A549 (cell line): ENCODE measurements at regions not wholly inside any gene's neighbourhood (a gene's known extent, or its start where the extent isn't known, plus 50 kb on each side); places are given as distances from the start of the nearest gene placed in this dataset.

Experiments
- ATAC-seq, 2 experiments: fragments of 200-7000 bp in 1 of 2; fragments of >200 bp in 1 of 2; cut with Nextera tagmentation in 1 of 2; cut with Tn5 transposase in 1 of 2; 3 replicates each; pipeline versions ENCODE4 v1.8.0 to v1.9.1; 2018 to 2020; ENCODE audit warnings: mild to moderate bottlenecking in 1 of 2, moderate library complexity in 1 of 2
- CTCF ChIA-PET: fragments of 300-600 bp; sonication (Branson Sonifier 250); formaldehyde crosslinking; extraction: SDS; loops from one replicate; lab custom pipeline; 2021; ENCODE audit warnings: antibody characterized with exemption, inconsistent platforms; lab: Yijun Ruan, JAX
- POLR2A ChIA-PET: fragments of 350-600 bp; formaldehyde crosslinking; extraction: SDS; loops from one replicate; lab custom pipeline; 2021; ENCODE audit warnings: antibody characterized with exemption, inconsistent platforms; lab: Yijun Ruan, JAX
- DNase-seq, 2 experiments: peaks; one replicate each; pipeline versions ENCODE4 v3.0.0 to v3.0.0-alpha.2; 2011 to 2016; ENCODE audit warnings: low read depth in 1 of 2, low spot score in 1 of 2
- FAIRE-seq: peaks from 2 replicates; lab custom pipeline; 2011; peaks lifted over from hg19 to GRCh38; lab: Jason Lieb, UNC
- H3K27ac ChIP-seq, 2 experiments: fragments of >200 bp; sonication (Bioruptor Twin); formaldehyde crosslinking; 3 replicates each; pipeline ENCODE4 v1.5.1; 2016 to 2017
- H3K4me1 ChIP-seq: fragments of >200 bp; sonication (Bioruptor Twin); formaldehyde crosslinking; 3 replicates; pipeline ENCODE4 v1.6.1; 2016
- H3K4me2 ChIP-seq: fragments of >200 bp; sonication (Bioruptor Twin); formaldehyde crosslinking; 3 replicates; pipeline ENCODE4 v1.6.1; 2016
- H3K4me3 ChIP-seq: fragments of >200 bp; sonication (Bioruptor Twin); formaldehyde crosslinking; 3 replicates; pipeline ENCODE4 v1.5.1; 2016
- H3K9me3 ChIP-seq: fragments of >200 bp; sonication (Bioruptor Twin); formaldehyde crosslinking; 3 replicates; pipeline ENCODE4 v1.6.1; 2016
- CBX2 ChIP-seq: fragments of 200-600 bp; sonication (generic); IDR thresholded peaks from 2 replicates; pipeline ENCODE4 v1.6.1; 2016; ENCODE audit warnings: low read depth, mild to moderate bottlenecking, borderline replicate concordance
- CBX8 ChIP-seq: fragments of 200-600 bp; sonication (generic); IDR thresholded peaks from 2 replicates; pipeline ENCODE4 v1.6.1; 2016
- CHD4 ChIP-seq: fragments of 200-600 bp; sonication (generic); IDR thresholded peaks from 2 replicates; pipeline ENCODE4 v1.6.1; 2016; ENCODE audit warnings: antibody characterized with exemption, mild to moderate bottlenecking, borderline replicate concordance
- EHF ChIP-seq: fragments of 250-450 bp; sonication (Bioruptor Pico); IDR thresholded peaks from 2 replicates; pipeline ENCODE4 v1.5.0; 2020; ENCODE audit warnings: mild to moderate bottlenecking
- ESRRA ChIP-seq: fragments of 150-350 bp; IDR thresholded peaks from 2 replicates; pipeline ENCODE4 v1.6.1; 2014; ENCODE audit warnings: mild to moderate bottlenecking, low read length, borderline replicate concordance
- FOSB ChIP-seq: fragments of 250-450 bp; sonication (Bioruptor Pico); IDR thresholded peaks from 2 replicates; pipeline ENCODE4 v1.5.0; 2020; ENCODE audit warnings: mild to moderate bottlenecking, moderate library complexity
- FOSL2 ChIP-seq, 2 experiments: fragments of 450-650 bp in 1 of 2; fragments of >200 bp in 1 of 2; sonication (Bioruptor Twin) in 1 of 2; formaldehyde crosslinking; IDR thresholded peaks; 2 replicates each; pipeline versions ENCODE4 v1.5.0 to v1.6.1; 2016 to 2020; ENCODE audit warnings: mild to moderate bottlenecking in 1 of 2, moderate library complexity in 1 of 2
- GATA3 ChIP-seq: IDR thresholded peaks from 2 replicates; pipeline ENCODE4 v1.6.1; 2012; ENCODE audit warnings: borderline replicate concordance
- HDAC2 ChIP-seq: fragments of 200-600 bp; sonication (generic); IDR thresholded peaks from 2 replicates; pipeline ENCODE4 v1.6.1; 2016
- HOXB13 ChIP-seq: fragments of 250-450 bp; sonication (Bioruptor Pico); IDR thresholded peaks from 2 replicates; pipeline ENCODE4 v1.5.0; 2020; ENCODE audit warnings: low read depth, mild to moderate bottlenecking, moderate library complexity
- JUN ChIP-seq, 2 experiments: fragments of >200 bp; sonication (Bioruptor Twin); formaldehyde crosslinking; IDR thresholded peaks; 2 replicates in 1 of 2; 3 replicates in 1 of 2; pipeline ENCODE4 v1.6.1; 2016 to 2017
- JUNB ChIP-seq: fragments of >200 bp; sonication (Bioruptor Twin); formaldehyde crosslinking; IDR thresholded peaks from 2 replicates; pipeline ENCODE4 v1.6.1; 2016
- KDM1A ChIP-seq: fragments of 200-600 bp; sonication (generic); IDR thresholded peaks from 2 replicates; pipeline ENCODE4 v1.6.1; 2016; ENCODE audit warnings: low read depth, mild to moderate bottlenecking
- KDM5A ChIP-seq: fragments of 200-600 bp; sonication (generic); IDR thresholded peaks from 2 replicates; pipeline ENCODE4 v1.6.1; 2016; ENCODE audit warnings: antibody characterized with exemption, mild to moderate bottlenecking
- MAFK ChIP-seq: fragments of 450-650 bp; IDR thresholded peaks from 2 replicates; pipeline ENCODE4 v1.6.1; 2014; ENCODE audit not compliant: partially characterized antibody
- MAZ ChIP-seq: fragments of 150-350 bp; IDR thresholded peaks from 2 replicates; pipeline ENCODE4 v1.6.1; 2014; ENCODE audit warnings: antibody characterized with exemption, low read depth, low read length, borderline replicate concordance
- MYC ChIP-seq: IDR thresholded peaks from 2 replicates; pipeline ENCODE4 v1.6.1; 2012; ENCODE audit warnings: mild to moderate bottlenecking, inconsistent platforms, low read length, improper control_type of control experiment, borderline replicate concordance
- NPAS2 ChIP-seq: fragments of 250-450 bp; sonication (Bioruptor Pico); IDR thresholded peaks from 2 replicates; pipeline ENCODE4 v1.8.0; 2022; ENCODE audit warnings: mild to moderate bottlenecking, moderate library complexity, borderline replicate concordance
- PHF8 ChIP-seq: fragments of 200-600 bp; sonication (generic); IDR thresholded peaks from 2 replicates; pipeline ENCODE4 v1.6.1; 2016; ENCODE audit warnings: low read depth, mild to moderate bottlenecking, antibody characterized with exemption, moderate library complexity, borderline replicate concordance
- RAD21 ChIP-seq, 2 experiments: fragments of >200 bp in 1 of 2; sonication (Bioruptor Twin) in 1 of 2; formaldehyde crosslinking in 1 of 2; IDR thresholded peaks in 1 of 2; conservative IDR thresholded peaks in 1 of 2; 2 replicates in 1 of 2; 3 replicates in 1 of 2; pipeline ENCODE4 v1.6.1; 2012 to 2018; ENCODE audit warnings: inconsistent platforms in 1 of 2
- RFX5 ChIP-seq: fragments of 450-650 bp; IDR thresholded peaks from 2 replicates; pipeline ENCODE4 v1.7.1; 2014; ENCODE audit warnings: antibody characterized with exemption, mild to moderate bottlenecking, moderate library complexity
- RNF2 ChIP-seq: fragments of 200-600 bp; sonication (generic); IDR thresholded peaks from 2 replicates; pipeline ENCODE4 v1.6.1; 2016; ENCODE audit warnings: low read depth, mild to moderate bottlenecking, antibody characterized with exemption, moderate library complexity, borderline replicate concordance
- SREBF2 ChIP-seq: fragments of 450-650 bp; IDR thresholded peaks from 2 replicates; pipeline ENCODE4 v1.6.1; 2014; ENCODE audit warnings: mild to moderate bottlenecking, moderate library complexity
- TP53 ChIP-seq: fragments of 250-450 bp; sonication (Bioruptor Pico); IDR thresholded peaks from 2 replicates; pipeline ENCODE4 v1.5.0; 2021; ENCODE audit warnings: mild to moderate bottlenecking, moderate library complexity
- ZSCAN20 ChIP-seq: fragments of 250-450 bp; sonication (Bioruptor Pico); IDR thresholded peaks from 2 replicates; pipeline ENCODE4 v1.8.0; 2022; ENCODE audit warnings: mild to moderate bottlenecking, moderate library complexity
- WGBS: methylation state at CpG from one replicate; pipeline ENCODE4 v1.1.6; 2017; ENCODE audit errors: missing lambda C conversion rate; 5-methylcytosine and 5-hydroxymethylcytosine counted together
- TF ChIP-seq, protein P1 (sequence below): fragments of >200 bp; sonication (Bioruptor Twin); formaldehyde crosslinking; IDR thresholded peaks from 2 replicates; pipeline ENCODE4 v1.6.1; 2016
- TF ChIP-seq, protein P2 (sequence below): IDR thresholded peaks from 2 replicates; pipeline ENCODE4 v1.6.1; 2012
- TF ChIP-seq, protein P3 (sequence below): fragments of 150-350 bp; IDR thresholded peaks from 2 replicates; pipeline ENCODE4 v1.6.1; 2014; ENCODE audit warnings: low read depth, mild to moderate bottlenecking, low read length

DNA sequence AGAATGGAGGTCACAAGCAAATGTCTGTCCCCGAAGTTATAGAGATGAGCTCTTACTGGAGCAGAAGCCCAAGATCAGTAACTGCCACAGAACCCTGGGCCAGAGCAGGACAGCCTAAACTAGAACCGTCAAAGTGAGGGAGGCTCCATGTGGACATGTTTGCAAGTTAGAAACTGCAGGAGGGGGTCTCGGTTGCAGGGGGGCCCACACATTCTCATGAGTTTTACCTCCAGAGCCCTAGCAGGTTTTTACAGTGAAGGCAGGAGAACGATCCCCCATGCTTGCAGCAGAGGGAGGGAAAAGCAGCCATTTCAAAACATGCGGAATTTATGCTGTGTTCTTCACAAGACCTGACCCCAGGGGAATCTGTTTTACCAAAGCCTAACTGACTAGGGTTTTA is 133.5 kb upstream of the B3GAT1 start (continued):
- TF ChIP-seq PHF8 (no peak), FOSL2 (IDR thresholded peaks at IDR 0.05) (no peak), FOSL2 (CRISPR knock-in tag; IDR thresholded peaks at IDR 0.05) (no peak), RFX5 (no peak)

DNA sequence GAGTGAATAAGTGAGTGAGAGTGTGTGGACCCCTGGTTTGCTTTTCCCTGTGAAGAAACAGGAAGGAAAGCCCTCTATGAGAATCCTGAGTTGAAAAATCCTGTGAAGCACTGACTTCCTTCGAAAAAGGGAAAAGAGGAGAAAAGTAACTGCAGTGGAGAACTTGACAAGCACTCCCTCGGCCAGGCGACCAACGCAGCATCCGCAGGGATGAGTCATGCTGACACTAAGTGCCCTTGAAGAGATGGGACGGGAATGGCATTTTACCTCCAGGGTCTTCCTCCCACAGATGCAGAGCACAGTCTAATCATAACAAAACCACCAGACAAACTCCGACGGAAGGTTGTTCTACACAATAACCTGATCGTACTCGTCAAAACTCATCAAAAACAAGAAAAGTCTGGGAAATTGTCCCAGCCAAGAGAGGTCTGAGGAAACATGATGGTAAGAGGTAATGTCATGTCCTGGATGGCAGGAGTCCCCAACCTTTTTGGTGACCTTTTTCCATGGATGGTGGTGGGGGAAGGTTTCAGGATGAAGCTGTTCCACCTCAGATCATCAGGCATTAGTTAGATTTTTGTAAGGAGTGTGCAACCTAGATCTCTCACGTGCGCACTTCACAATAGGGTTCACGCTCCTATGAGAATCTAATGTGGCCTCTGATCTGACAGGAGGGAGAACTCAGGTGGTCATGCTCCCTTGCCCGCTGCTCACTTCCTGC is 132.2 kb upstream of the B3GAT1 start:
- no peak overlapping the region for H3K4me2 ChIP-seq
- no peaks in the 10 kb centered on the region for H3K4me1 ChIP-seq
- FAIRE-seq: no peak
- 30% methylated on average over 14 of the region's 14 CpGs for WGBS
- ChIA-PET CTCF (no interaction called here), POLR2A (no interaction called here)
- no peak overlapping the region for H3K4me3 ChIP-seq
- no peaks in the 10 kb centered on the region for H3K9me3 ChIP-seq
- H3K27ac ChIP-seq: no peak overlapping the region
- no peak for ATAC-seq
- TF ChIP-seq CBX2 (no peak), PHF8 (no peak), KDM5A (no peak), RNF2 (no peak), RAD21 (conservative IDR thresholded peaks at IDR 0.05 in 1 of 2, IDR thresholded peaks at IDR 0.05 in 1 of 2) (no peak)
- no peak for DNase-seq

DNA sequence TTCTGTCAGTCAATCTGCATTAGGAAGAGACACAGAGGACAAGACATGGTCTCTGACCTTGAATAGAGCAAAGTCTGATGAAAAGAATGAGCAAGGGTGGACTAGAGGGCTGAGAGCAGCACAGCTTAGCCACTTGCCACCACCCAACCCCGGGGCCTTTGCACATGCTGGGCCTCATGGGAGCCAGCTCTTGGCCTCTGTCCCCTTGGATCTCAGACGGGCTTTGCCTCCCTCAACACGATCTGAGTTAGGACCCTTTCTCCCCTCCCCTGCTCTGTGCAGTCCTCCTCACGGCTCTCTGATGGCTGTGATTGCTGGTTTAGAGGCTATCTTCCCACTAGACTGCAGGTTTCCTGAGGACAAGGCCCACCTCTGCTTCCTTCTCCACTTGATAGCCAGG is 131.6 kb upstream of the B3GAT1 start:
- TF ChIP-seq JUN (IDR thresholded peaks at IDR 0.05): no peak
- TF ChIP-seq, protein P1, sequence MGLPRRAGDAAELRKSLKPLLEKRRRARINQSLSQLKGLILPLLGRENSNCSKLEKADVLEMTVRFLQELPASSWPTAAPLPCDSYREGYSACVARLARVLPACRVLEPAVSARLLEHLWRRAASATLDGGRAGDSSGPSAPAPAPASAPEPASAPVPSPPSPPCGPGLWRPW: no peak
- TF ChIP-seq, protein P2, sequence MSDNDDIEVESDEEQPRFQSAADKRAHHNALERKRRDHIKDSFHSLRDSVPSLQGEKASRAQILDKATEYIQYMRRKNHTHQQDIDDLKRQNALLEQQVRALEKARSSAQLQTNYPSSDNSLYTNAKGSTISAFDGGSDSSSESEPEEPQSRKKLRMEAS: no peak
- no peak for TF ChIP-seq NPAS2 (CRISPR knock-in tag)
- TF ChIP-seq ZSCAN20 (CRISPR knock-in tag): no peak
- ChIA-PET POLR2A (no interaction called here), CTCF (no interaction called here)
- Histone ChIP-seq H3K4me3 (no peak overlapping the region), H3K4me2 (no peak overlapping the region), H3K9me3 (no peaks in the 10 kb centered on the region), H3K27ac (no peak overlapping the region), H3K4me1 (no peaks in the 10 kb centered on the region)
- no peak for DNase-seq
- WGBS: 0% methylated on average over 1 of the region's 4 CpGs
- no peak for FAIRE-seq
- no peak for ATAC-seq

DNA sequence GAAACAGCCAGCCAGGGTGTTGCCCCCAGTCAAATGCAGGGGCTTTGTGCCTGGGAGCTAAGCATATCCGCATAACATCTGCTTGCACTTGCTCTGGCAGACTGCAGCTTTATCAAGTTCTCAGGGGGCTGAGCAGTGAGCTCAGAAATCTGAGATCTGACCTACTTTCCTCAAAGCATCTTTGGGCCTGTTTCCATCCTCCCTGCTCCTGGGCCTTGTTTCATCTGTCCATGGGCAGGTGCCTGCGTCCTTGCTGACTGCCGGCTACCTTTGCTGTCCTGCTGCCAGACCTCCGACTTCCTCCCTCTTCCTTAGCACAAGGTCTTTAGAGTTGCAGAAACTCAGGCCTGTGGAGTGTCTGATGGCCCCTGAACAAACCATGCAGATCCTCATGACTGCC is 131.2 kb upstream of the B3GAT1 start:
- no peak overlapping the region for H3K4me2 ChIP-seq
- no peak for FAIRE-seq
- TF ChIP-seq CHD4: no peak
- no peak for TF ChIP-seq TP53 (CRISPR knock-in tag)

DNA sequence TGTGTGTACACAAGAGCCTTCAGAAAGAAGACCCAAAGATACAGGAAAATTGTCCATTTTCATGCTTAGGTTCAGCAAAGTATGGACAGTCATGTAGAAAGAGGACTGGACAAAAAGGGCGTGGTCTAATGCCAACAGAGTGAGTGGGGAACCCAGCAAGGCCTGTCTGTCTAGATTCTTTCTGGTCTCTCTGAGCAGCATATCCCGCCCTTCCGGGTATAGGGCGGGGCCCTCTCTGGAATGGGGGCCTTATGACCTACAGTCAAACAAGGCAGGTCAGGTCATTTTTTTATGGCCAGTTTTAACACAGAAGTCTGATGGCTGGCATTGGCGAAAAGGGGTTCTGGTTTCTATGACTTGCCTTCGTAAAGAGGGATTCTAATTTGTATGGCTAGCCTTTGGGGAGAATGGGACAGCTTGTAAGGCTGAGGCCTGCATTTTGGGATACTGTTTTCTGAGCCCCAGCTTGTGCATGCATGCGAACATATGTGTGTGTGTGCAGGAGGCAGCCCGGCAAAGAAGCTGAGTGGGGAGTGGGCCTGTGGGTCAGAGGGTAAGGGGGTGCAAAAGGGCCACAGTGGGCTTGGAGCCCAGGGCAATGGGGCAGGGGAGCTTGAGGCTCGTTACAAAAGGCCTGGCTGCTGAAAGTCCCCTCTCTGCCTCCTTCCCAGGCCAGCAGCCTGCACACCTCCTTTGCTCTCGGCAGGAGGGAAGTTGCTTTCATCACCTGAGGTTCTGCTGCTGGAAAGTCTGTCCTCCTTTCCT is 130.5 kb upstream of the B3GAT1 start:
- ATAC-seq: no peak
- Histone ChIP-seq H3K27ac (no peak overlapping the region), H3K4me3 (no peak overlapping the region), H3K9me3 (no peaks in the 10 kb centered on the region), H3K4me2 (no peak overlapping the region), H3K4me1 (no peaks in the 10 kb centered on the region)
- CTCF ChIA-PET: no interaction called here
- FAIRE-seq: no peak
- no peak for DNase-seq
- WGBS: 37% methylated on average over 10 of the region's 10 CpGs
- POLR2A ChIA-PET: no interaction called here
- TF ChIP-seq GATA3 (no peak), SREBF2 (no peak), HOXB13 (CRISPR knock-in tag) (no peak), MYC (no peak), EHF (CRISPR knock-in tag) (no peak), JUNB (no peak), FOSB (no peak), TP53 (CRISPR knock-in tag) (no peak), HDAC2 (no peak), ESRRA (no peak), JUN (IDR thresholded peaks at IDR 0.05) (no peak), CBX8 (no peak), MAZ (no peak), MAFK (no peak), KDM1A (no peak)
- TF ChIP-seq, protein P3, sequence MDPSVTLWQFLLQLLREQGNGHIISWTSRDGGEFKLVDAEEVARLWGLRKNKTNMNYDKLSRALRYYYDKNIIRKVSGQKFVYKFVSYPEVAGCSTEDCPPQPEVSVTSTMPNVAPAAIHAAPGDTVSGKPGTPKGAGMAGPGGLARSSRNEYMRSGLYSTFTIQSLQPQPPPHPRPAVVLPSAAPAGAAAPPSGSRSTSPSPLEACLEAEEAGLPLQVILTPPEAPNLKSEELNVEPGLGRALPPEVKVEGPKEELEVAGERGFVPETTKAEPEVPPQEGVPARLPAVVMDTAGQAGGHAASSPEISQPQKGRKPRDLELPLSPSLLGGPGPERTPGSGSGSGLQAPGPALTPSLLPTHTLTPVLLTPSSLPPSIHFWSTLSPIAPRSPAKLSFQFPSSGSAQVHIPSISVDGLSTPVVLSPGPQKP: no peak

More for the DNA sequence above, 131.2 kb upstream of the B3GAT1 start:
- 56% methylated on average over 3 of the region's 4 CpGs for WGBS
- no peak overlapping the region for H3K4me3 ChIP-seq
- no peak for ATAC-seq
- no peak overlapping the region for H3K27ac ChIP-seq
- H3K4me1 ChIP-seq: no peaks in the 10 kb centered on the region
- DNase-seq: no peak
- ChIA-PET POLR2A (no interaction called here), CTCF (no interaction called here)
- H3K9me3 ChIP-seq: no peaks in the 10 kb centered on the region
